GM21526 (cell line): ENCODE measurements at regions not wholly inside any gene's neighbourhood (a gene's known extent, or its start where the extent isn't known, plus 50 kb on each side); places are given as distances from the start of the nearest gene placed in this dataset.

Source experiments
- ATAC-seq: cut with Tn5 transposase; IDR thresholded peaks from one replicate; pipeline ENCODE4 v1.9.1; 2021; ENCODE audit warnings: moderate library complexity; ENCODE audit not compliant: unreplicated experiment, low FRiP score

- no peak for ATAC-seq
Measured at GRCh38 chr6:44630125-44631028, 242.9 kb downstream of the CDC5L start.

GRCh38 chr6:44631968-44632367, 244.5 kb downstream of the CDC5L start:
- no peak for ATAC-seq

GRCh38 chr6:44634321-44634720, 246.8 kb downstream of the CDC5L start:
- ATAC-seq: no peak

GRCh38 chr6:44635486-44635885, 248.0 kb downstream of the CDC5L start:
- no peak for ATAC-seq

- ATAC-seq: no peak
Measured at GRCh38 chr6:44636561-44637248, 249.2 kb downstream of the CDC5L start.

- ATAC-seq: no peak
Measured at GRCh38 chr6:44641344-44642031, 254.0 kb downstream of the CDC5L start.

GRCh38 chr6:44642349-44642748, 254.8 kb downstream of the CDC5L start:
- ATAC-seq: no peak

- ATAC-seq: no peak
Measured at GRCh38 chr6:44642870-44643522, 255.5 kb downstream of the CDC5L start.

- no peak for ATAC-seq
Measured at GRCh38 chr6:44645276-44645675, 257.8 kb downstream of the CDC5L start.

- ATAC-seq: no peak
Measured at GRCh38 chr6:44646355-44646754, 258.8 kb downstream of the CDC5L start.

- ATAC-seq: no peak
Measured at GRCh38 chr6:44649365-44650025, 262.0 kb downstream of the CDC5L start.

GRCh38 chr6:44650495-44650894, 263.0 kb downstream of the CDC5L start:
- ATAC-seq: no peak

GRCh38 chr6:44650947-44651346, 263.4 kb downstream of the CDC5L start:
- ATAC-seq: no peak

- ATAC-seq: no peak
Measured at GRCh38 chr6:44651604-44652003, 264.1 kb downstream of the CDC5L start.

- no peak for ATAC-seq
Measured at GRCh38 chr6:44652547-44652946, 265.0 kb downstream of the CDC5L start.

- ATAC-seq: no peak
Measured at GRCh38 chr6:44653091-44653490, 265.6 kb downstream of the CDC5L start.

GRCh38 chr6:44653761-44654218, 266.3 kb downstream of the CDC5L start:
- no peak for ATAC-seq

- ATAC-seq: peak; percentile 61
Measured at GRCh38 chr6:44655412-44656342, 268.2 kb downstream of the CDC5L start.

GRCh38 chr6:44656691-44657090, 269.2 kb downstream of the CDC5L start:
- ATAC-seq: no peak
